Osteocyte (in vitro differentiated cells): ENCODE measurements at regions not wholly inside any gene's neighbourhood (a gene's known extent, or its start where the extent isn't known, plus 50 kb on each side); places are given as distances from the start of the nearest gene placed in this dataset.

Experiments
- DNase-seq: peaks from one replicate; pipeline ENCODE4 v3.0.0; 2021; ENCODE audit warnings: mixed read lengths; ENCODE audit not compliant: unreplicated experiment; ENCODE audit errors: extremely low spot score
- H3K27ac Mint-ChIP-seq: one replicate; pipeline ENCODE4 v1.8.0; 2021; ENCODE audit warnings: mild to moderate bottlenecking, mixed read lengths; ENCODE audit not compliant: unreplicated experiment
- H3K27me3 Mint-ChIP-seq: one replicate; pipeline ENCODE4 v1.8.0; 2021; ENCODE audit warnings: mixed read lengths; ENCODE audit not compliant: unreplicated experiment
- H3K36me3 Mint-ChIP-seq: one replicate; pipeline ENCODE4 v1.8.0; 2021; ENCODE audit warnings: mixed read lengths; ENCODE audit not compliant: unreplicated experiment
- H3K4me1 Mint-ChIP-seq: one replicate; pipeline ENCODE4 v1.8.0; 2021; ENCODE audit warnings: mixed read lengths; ENCODE audit not compliant: unreplicated experiment
- H3K4me3 Mint-ChIP-seq: one replicate; pipeline ENCODE4 v1.8.0; 2021; ENCODE audit warnings: mild to moderate bottlenecking, moderate library complexity, mixed read lengths; ENCODE audit not compliant: unreplicated experiment
- H3K9me3 Mint-ChIP-seq: one replicate; pipeline ENCODE4 v1.8.0; 2021; ENCODE audit warnings: mixed read lengths; ENCODE audit not compliant: unreplicated experiment
- CTCF ChIP-seq: fragments of 200-600 bp; sonication (generic); IDR thresholded peaks from 2 replicates; pipeline ENCODE4 v1.5.0; 2021; ENCODE audit warnings: antibody characterized with exemption, mild to moderate bottlenecking, moderate library complexity

GRCh38 chr2:37499113-37499512 is 154.7 kb downstream of the QPCT start:
- Mint-ChIP-seq H3K27ac (no peak overlapping the region), H3K9me3 (peaks cover 23% of the 10 kb centered on the region), H3K4me1 (no peaks in the 10 kb centered on the region), H3K36me3 (peaks cover 2% of the 10 kb centered on the region), H3K4me3 (no peak overlapping the region), H3K27me3 (peaks cover 7% of the 10 kb centered on the region)
- no peak for TF ChIP-seq CTCF
- no peak for DNase-seq

GRCh38 chr2:37500031-37500430 is 155.6 kb downstream of the QPCT start:
- Mint-ChIP-seq H3K27ac (no peak overlapping the region), H3K4me1 (no peaks in the 10 kb centered on the region), H3K36me3 (peaks cover 2% of the 10 kb centered on the region), H3K27me3 (peaks cover 7% of the 10 kb centered on the region), H3K9me3 (peaks cover 21% of the 10 kb centered on the region), H3K4me3 (no peak overlapping the region)
- no peak for TF ChIP-seq CTCF
- no peak for DNase-seq

- Mint-ChIP-seq H3K4me1 (peaks cover 5% of the 10 kb centered on the region), H3K9me3 (peaks cover 12% of the 10 kb centered on the region), H3K27me3 (peaks cover 7% of the 10 kb centered on the region), H3K27ac (no peak overlapping the region), H3K4me3 (no peak overlapping the region), H3K36me3 (no peaks in the 10 kb centered on the region)
- TF ChIP-seq CTCF: no peak
- DNase-seq: no peak
Measured at GRCh38 chr2:37501113-37501512, 156.7 kb downstream of the QPCT start.

GRCh38 chr2:37506407-37507050 is 162.1 kb downstream of the QPCT start:
- Mint-ChIP-seq H3K4me3 (no peak overlapping the region), H3K4me1 (peaks cover 26% of the 10 kb centered on the region), H3K36me3 (no peaks in the 10 kb centered on the region), H3K27ac (peak overlapping the region; percentile 46), H3K27me3 (peaks cover 4% of the 10 kb centered on the region), H3K9me3 (no peaks in the 10 kb centered on the region)
- no peak for DNase-seq
- no peak for TF ChIP-seq CTCF

- DNase-seq: no peak
- Mint-ChIP-seq H3K4me1 (peaks cover 26% of the 10 kb centered on the region), H3K4me3 (no peak overlapping the region), H3K27me3 (peaks cover under 1% of the 10 kb centered on the region), H3K36me3 (no peaks in the 10 kb centered on the region), H3K27ac (peak overlapping the region; percentile 46), H3K9me3 (no peaks in the 10 kb centered on the region)
- no peak for TF ChIP-seq CTCF
Measured at GRCh38 chr2:37507051-37507410, 162.6 kb downstream of the QPCT start.
